A549 (cell line): ENCODE measurements at regions not wholly inside any gene's neighbourhood (a gene's known extent, or its start where the extent isn't known, plus 50 kb on each side); places are given as distances from the start of the nearest gene placed in this dataset.

Experiments used
- CHD4 ChIP-seq: fragments of 200-600 bp; sonication (generic); IDR thresholded peaks from 2 replicates; pipeline ENCODE4 v1.6.1; 2016; ENCODE audit warnings: antibody characterized with exemption, mild to moderate bottlenecking, borderline replicate concordance
- CTCF ChIP-seq: fragments of >200 bp; sonication (Bioruptor Twin); formaldehyde crosslinking; IDR thresholded peaks from 3 replicates; pipeline ENCODE4 v1.5.1; 2016
- ESRRA ChIP-seq: fragments of 150-350 bp; IDR thresholded peaks from 2 replicates; pipeline ENCODE4 v1.6.1; 2014; ENCODE audit warnings: mild to moderate bottlenecking, low read length, borderline replicate concordance
- FOXS1 ChIP-seq: fragments of 250-450 bp; sonication (Bioruptor Pico); IDR thresholded peaks from 2 replicates; pipeline ENCODE4 v1.5.0; 2020; ENCODE audit warnings: mild to moderate bottlenecking, moderate library complexity
- KDM5A ChIP-seq: fragments of 200-600 bp; sonication (generic); IDR thresholded peaks from 2 replicates; pipeline ENCODE4 v1.6.1; 2016; ENCODE audit warnings: antibody characterized with exemption, mild to moderate bottlenecking
- MAX ChIP-seq: IDR thresholded peaks from 2 replicates; pipeline ENCODE4 v1.6.1; 2012
- NPAS2 ChIP-seq: fragments of 250-450 bp; sonication (Bioruptor Pico); IDR thresholded peaks from 2 replicates; pipeline ENCODE4 v1.8.0; 2022; ENCODE audit warnings: mild to moderate bottlenecking, moderate library complexity, borderline replicate concordance
- PHF8 ChIP-seq: fragments of 200-600 bp; sonication (generic); IDR thresholded peaks from 2 replicates; pipeline ENCODE4 v1.6.1; 2016; ENCODE audit warnings: low read depth, mild to moderate bottlenecking, antibody characterized with exemption, moderate library complexity, borderline replicate concordance
- POLR2A ChIP-seq: IDR thresholded peaks from 2 replicates; pipeline ENCODE4 v1.6.1; 2012; ENCODE audit warnings: mild to moderate bottlenecking, low read length
- POLR2AphosphoS2 ChIP-seq: conservative IDR thresholded peaks from 2 replicates; pipeline ENCODE4 v1.6.1; 2012; ENCODE audit warnings: low read length, improper control_type of control experiment, inconsistent platforms
- RAD21 ChIP-seq, 2 experiments: fragments of >200 bp in 1 of 2; sonication (Bioruptor Twin) in 1 of 2; formaldehyde crosslinking in 1 of 2; IDR thresholded peaks in 1 of 2; conservative IDR thresholded peaks in 1 of 2; 2 replicates in 1 of 2; 3 replicates in 1 of 2; pipeline ENCODE4 v1.6.1; 2012 to 2018; ENCODE audit warnings: inconsistent platforms in 1 of 2
- REST ChIP-seq: fragments of 200-600 bp; sonication (generic); IDR thresholded peaks from 2 replicates; pipeline ENCODE4 v1.6.1; 2016; ENCODE audit warnings: antibody characterized with exemption, mild to moderate bottlenecking, moderate library complexity

GRCh38 chr6:140354296-140354695, 979.8 kb upstream of the CITED2 start:
- no peak for TF ChIP-seq KDM5A
- TF ChIP-seq CTCF, result no peak
- TF ChIP-seq POLR2A, result no peak
- TF ChIP-seq ESRRA, result no peak
- no peak for TF ChIP-seq POLR2AphosphoS2
- no peak for TF ChIP-seq CHD4
- TF ChIP-seq PHF8, result no peak
- no peak for TF ChIP-seq MAX
- no peak for TF ChIP-seq REST
- TF ChIP-seq NPAS2 (CRISPR knock-in tag), result no peak
- TF ChIP-seq FOXS1 (CRISPR knock-in tag), result no peak
- TF ChIP-seq RAD21 (conservative IDR thresholded peaks at IDR 0.05 in 1 of 2, IDR thresholded peaks at IDR 0.05 in 1 of 2), result no peak
